GM19463 (cell line): ENCODE measurements at regions not wholly inside any gene's neighbourhood (a gene's known extent, or its start where the extent isn't known, plus 50 kb on each side); places are given as distances from the start of the nearest gene placed in this dataset.
"Not testable (repeated sequence)": the region's sequence is repeated elsewhere in the genome, so short reads cannot be mapped to it uniquely, and the experiment has no call there.

Experiments used
- ATAC-seq: cut with Tn5 transposase; IDR thresholded peaks from one replicate; pipeline ENCODE4 v1.9.1; 2021; ENCODE audit warnings: mild to moderate bottlenecking, moderate library complexity; ENCODE audit not compliant: unreplicated experiment

DNA sequence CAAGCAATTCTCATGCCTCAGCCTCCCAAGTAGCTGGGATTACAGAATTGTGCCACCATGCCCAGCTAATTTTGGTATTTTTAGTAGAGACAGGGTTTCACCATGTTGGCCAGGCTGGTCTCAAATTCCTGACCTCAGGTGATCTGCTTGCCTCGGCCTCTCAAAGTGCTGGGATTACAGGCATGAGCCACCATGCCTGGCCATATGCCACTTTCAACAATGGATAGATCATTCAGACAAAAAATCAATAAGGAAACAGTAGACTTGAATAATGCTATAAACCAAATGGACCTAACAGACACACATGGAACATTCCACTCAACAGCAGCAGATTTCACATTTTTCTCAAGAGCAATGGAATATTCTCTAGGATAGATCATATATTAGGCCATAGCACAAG lies 50.5 kb upstream of the RALGPS2 start:
- ATAC-seq = not testable (repeated sequence)
